OCI-LY7 (cell line): ENCODE measurements at regions not wholly inside any gene's neighbourhood (a gene's known extent, or its start where the extent isn't known, plus 50 kb on each side); places are given as distances from the start of the nearest gene placed in this dataset.

Source experiments
- EZH2phosphoT487 ChIP-seq: fragments of 200-600 bp; sonication (generic); IDR thresholded peaks from 2 replicates; pipeline ENCODE4 v1.6.1; 2018; ENCODE audit warnings: low read depth, borderline replicate concordance, mild to moderate bottlenecking, mixed run types, antibody characterized with exemption, low read length, moderate library complexity, mixed read lengths
- TF ChIP-seq, protein P1 (sequence below): fragments of 200-600 bp; sonication (generic); conservative IDR thresholded peaks from 2 replicates; pipeline ENCODE4 v1.5.1; 2014; ENCODE audit warnings: mild to moderate bottlenecking, antibody characterized with exemption, low read length, moderate library complexity, mixed read lengths

- TF ChIP-seq EZH2phosphoT487 = no peak
- TF ChIP-seq, protein P1, sequence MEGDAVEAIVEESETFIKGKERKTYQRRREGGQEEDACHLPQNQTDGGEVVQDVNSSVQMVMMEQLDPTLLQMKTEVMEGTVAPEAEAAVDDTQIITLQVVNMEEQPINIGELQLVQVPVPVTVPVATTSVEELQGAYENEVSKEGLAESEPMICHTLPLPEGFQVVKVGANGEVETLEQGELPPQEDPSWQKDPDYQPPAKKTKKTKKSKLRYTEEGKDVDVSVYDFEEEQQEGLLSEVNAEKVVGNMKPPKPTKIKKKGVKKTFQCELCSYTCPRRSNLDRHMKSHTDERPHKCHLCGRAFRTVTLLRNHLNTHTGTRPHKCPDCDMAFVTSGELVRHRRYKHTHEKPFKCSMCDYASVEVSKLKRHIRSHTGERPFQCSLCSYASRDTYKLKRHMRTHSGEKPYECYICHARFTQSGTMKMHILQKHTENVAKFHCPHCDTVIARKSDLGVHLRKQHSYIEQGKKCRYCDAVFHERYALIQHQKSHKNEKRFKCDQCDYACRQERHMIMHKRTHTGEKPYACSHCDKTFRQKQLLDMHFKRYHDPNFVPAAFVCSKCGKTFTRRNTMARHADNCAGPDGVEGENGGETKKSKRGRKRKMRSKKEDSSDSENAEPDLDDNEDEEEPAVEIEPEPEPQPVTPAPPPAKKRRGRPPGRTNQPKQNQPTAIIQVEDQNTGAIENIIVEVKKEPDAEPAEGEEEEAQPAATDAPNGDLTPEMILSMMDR = no peak
Observed at GRCh38 chr16:80060470-80060869, 459.9 kb upstream of the MAF start.
